B cell (primary cell): ENCODE measurements at regions not wholly inside any gene's neighbourhood (a gene's known extent, or its start where the extent isn't known, plus 50 kb on each side); places are given as distances from the start of the nearest gene placed in this dataset.

ENCODE experiments used
- ATAC-seq: fragments of 200-7000 bp; cut with Tn5 transposase; one replicate; pipeline ENCODE4 v1.10.0; 2021; ENCODE audit warnings: low read depth, mild to moderate bottlenecking, moderate number of reproducible peaks, moderate library complexity
- CTCF ChIA-PET: fragments of 350-600 bp; sonication (Branson Sonifier 250); formaldehyde crosslinking; loops from one replicate; lab custom pipeline; 2021; ENCODE audit warnings: antibody characterized with exemption, inconsistent platforms; lab: Charles Lee
- POLR2A ChIA-PET: fragments of 350-600 bp; sonication (Branson Sonifier 250); formaldehyde crosslinking; loops from one replicate; lab custom pipeline; 2021; ENCODE audit warnings: antibody characterized with exemption; lab: Charles Lee
- DNase-seq: peaks from one replicate; pipeline ENCODE4 v3.0.0; 2013
- H2AFZ ChIP-seq: 2 replicates; pipeline ENCODE4 v1.6.1; 2012; ENCODE audit warnings: mild to moderate bottlenecking, low read depth, low read length; ENCODE audit not compliant: insufficient read depth, poor library complexity, severe bottlenecking
- H3K27ac ChIP-seq, 2 donors: 1 replicate in 1 of 2; 2 replicates in 1 of 2; pipeline ENCODE4 v1.5.1; 2012 to 2013; ENCODE audit warnings: low read length in 2 of 2, mild to moderate bottlenecking in 2 of 2, moderate library complexity in 1 of 2
- H3K27me3 ChIP-seq, 4 experiments: fragments of 200-600 bp in 1 of 4; sonication (generic) in 1 of 4; replicated peaks in 1 of 4; 1 replicate in 2 of 4; 2 replicates in 2 of 4; pipeline versions ENCODE4 v1.6.1 to v1.7.0; 2013 to 2016; ENCODE audit warnings: low read length in 3 of 4, mild to moderate bottlenecking in 2 of 4, mixed read lengths in 1 of 4, moderate library complexity in 1 of 4; ENCODE audit not compliant: insufficient read depth in 4 of 4, control insufficient read depth in 3 of 4; ENCODE audit errors: control extremely low read depth in 1 of 4
- H3K36me3 ChIP-seq, 2 experiments: replicated peaks in 1 of 2; 1 replicate in 1 of 2; 2 replicates in 1 of 2; pipeline versions ENCODE4 v1.6.1 to v1.7.1; 2013; ENCODE audit warnings: low read length in 1 of 2; ENCODE audit not compliant: insufficient read depth in 2 of 2, control insufficient read depth in 1 of 2; ENCODE audit errors: control extremely low read depth in 1 of 2, extremely low read depth in 1 of 2
- H3K4me1 ChIP-seq, 2 donors: fragments of 200-600 bp in 1 of 2; sonication (generic) in 1 of 2; 1 replicate in 1 of 2; 2 replicates in 1 of 2; pipeline versions ENCODE4 v1.5.1 to v1.6.1; 2013 to 2017; ENCODE audit warnings: low read length in 2 of 2; ENCODE audit not compliant: control insufficient read depth in 2 of 2, insufficient read depth in 2 of 2
- H3K4me2 ChIP-seq: replicated peaks from 2 replicates; pipeline ENCODE3; 2012; ENCODE audit warnings: mild to moderate bottlenecking, low read depth, low read length; ENCODE audit not compliant: poor library complexity, severe bottlenecking
- H3K4me3 ChIP-seq, 5 experiments: fragments of 200-600 bp in 1 of 5; sonication (generic) in 1 of 5; 1 replicate in 3 of 5; 2 replicates in 2 of 5; pipeline versions ENCODE4 v1.5.1 to v1.7.0; 2011 to 2016; ENCODE audit warnings: low read length in 4 of 5, mild to moderate bottlenecking in 4 of 5, low read depth in 2 of 5, control low read depth in 1 of 5, moderate library complexity in 1 of 5; ENCODE audit not compliant: insufficient read depth in 1 of 5; ENCODE audit errors: control extremely low read depth in 1 of 5, extremely low read depth in 1 of 5
- H3K79me2 ChIP-seq: fragments of 200-600 bp; sonication (generic); one replicate; pipeline ENCODE4 v1.6.0; 2016; ENCODE audit warnings: low read length; ENCODE audit not compliant: control insufficient read depth, insufficient read depth
- H3K9ac ChIP-seq: fragments of 200-600 bp; sonication (generic); 2 replicates; pipeline ENCODE4 v1.6.1; 2017; ENCODE audit warnings: mild to moderate bottlenecking, low read length, moderate library complexity
- H3K9me3 ChIP-seq, 3 donors: one replicate each; pipeline versions ENCODE4 v1.6.1 to v1.7.1; 2013; ENCODE audit warnings: low read length in 2 of 3; ENCODE audit not compliant: control insufficient read depth in 2 of 3, insufficient read depth in 1 of 3; ENCODE audit errors: control extremely low read depth in 1 of 3
- H4K20me1 ChIP-seq: 2 replicates; pipeline ENCODE4 v1.6.0; 2012; ENCODE audit warnings: mild to moderate bottlenecking, low read length; ENCODE audit not compliant: insufficient read depth, control insufficient read depth, poor library complexity, severe bottlenecking
- H3K27ac Mint-ChIP-seq: one replicate; pipeline ENCODE4 v1.8.0; 2021; ENCODE audit warnings: mixed read lengths
- H3K27me3 Mint-ChIP-seq: one replicate; pipeline ENCODE4 v1.8.0; 2021; ENCODE audit warnings: mixed read lengths
- H3K4me1 Mint-ChIP-seq: one replicate; pipeline ENCODE4 v1.8.0; 2021; ENCODE audit warnings: mixed read lengths
- H3K4me3 Mint-ChIP-seq: one replicate; pipeline ENCODE4 v1.8.0; 2021; ENCODE audit warnings: mixed read lengths
- H3K9me3 Mint-ChIP-seq: one replicate; pipeline ENCODE4 v1.8.0; 2022; ENCODE audit warnings: mixed read lengths; ENCODE audit not compliant: insufficient read depth
- EZH2 ChIP-seq: IDR thresholded peaks from 2 replicates; pipeline ENCODE4 v1.6.1; 2012; ENCODE audit warnings: borderline replicate concordance, low read depth, mild to moderate bottlenecking, moderate library complexity, low read length; ENCODE audit not compliant: insufficient read depth, poor library complexity, severe bottlenecking
- WGBS: methylation state at CpG from one replicate; pipeline ENCODE4 v1.1.5; 2013; ENCODE audit warnings: missing lambda C conversion rate; ENCODE audit not compliant: insufficient coverage; 5-methylcytosine and 5-hydroxymethylcytosine counted together
- intact Hi-C: fragments of 100-400 bp; cut with micrococcal nuclease; formaldehyde crosslinking; loops from one replicate; pipeline ENCODE4 v1.10.0; 2022
- TF ChIP-seq, protein P1 (sequence below): fragments of 200-600 bp; IDR thresholded peaks from one replicate; pipeline ENCODE4 v1.8.0; 2022; ENCODE audit warnings: antibody characterized with exemption, mild to moderate bottlenecking

DNA sequence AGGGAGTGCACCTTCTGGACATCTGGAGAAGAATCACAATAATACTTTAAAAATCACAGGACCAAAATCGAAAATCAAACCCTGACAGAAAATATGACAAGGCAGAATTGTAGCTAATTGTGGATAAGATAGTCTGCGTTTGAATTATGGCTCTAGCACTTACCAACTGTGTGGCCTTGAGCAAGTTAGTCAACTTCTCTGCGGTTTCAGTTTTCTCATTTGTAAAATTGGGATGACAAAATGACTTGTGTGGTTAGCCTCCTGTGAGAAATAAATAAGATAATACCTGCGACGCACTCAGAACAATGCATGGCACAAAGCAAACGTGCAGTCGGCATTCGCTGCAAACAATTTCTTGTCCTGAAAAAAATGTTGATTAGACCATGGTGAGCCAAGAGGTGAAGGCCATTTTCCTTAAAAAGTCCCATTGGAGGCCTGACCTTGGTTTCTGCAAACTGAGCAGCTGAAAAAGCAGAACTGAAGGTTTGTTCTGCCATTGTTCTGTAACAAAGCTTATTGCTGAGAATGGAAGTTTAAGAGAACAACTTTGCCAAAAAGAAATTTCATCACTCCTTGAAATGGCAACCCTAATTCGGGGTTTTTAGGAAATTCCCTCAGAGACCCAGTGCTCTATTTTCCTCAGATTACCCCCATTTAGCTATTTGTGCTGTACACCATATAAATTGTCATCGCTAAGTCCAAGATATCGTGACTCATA, 266.3 kb downstream of the ERMARD start:
- Mint-ChIP-seq H3K4me3 (no peak overlapping the region), H3K27ac (no peak overlapping the region), H3K9me3 (no peaks in the 10 kb centered on the region), H3K27me3 (peaks cover 37% of the 10 kb centered on the region), H3K4me1 (no peaks in the 10 kb centered on the region)
- peaks cover 0 to 7% (median 3%) of the 10 kb centered on the region in 4 experiments for H3K27me3 ChIP-seq
- no peak overlapping the region for H3K27ac ChIP-seq
- H4K20me1 ChIP-seq, result no peaks in the 10 kb centered on the region
- H2AFZ ChIP-seq, result no peak overlapping the region
- TF ChIP-seq, protein P1, sequence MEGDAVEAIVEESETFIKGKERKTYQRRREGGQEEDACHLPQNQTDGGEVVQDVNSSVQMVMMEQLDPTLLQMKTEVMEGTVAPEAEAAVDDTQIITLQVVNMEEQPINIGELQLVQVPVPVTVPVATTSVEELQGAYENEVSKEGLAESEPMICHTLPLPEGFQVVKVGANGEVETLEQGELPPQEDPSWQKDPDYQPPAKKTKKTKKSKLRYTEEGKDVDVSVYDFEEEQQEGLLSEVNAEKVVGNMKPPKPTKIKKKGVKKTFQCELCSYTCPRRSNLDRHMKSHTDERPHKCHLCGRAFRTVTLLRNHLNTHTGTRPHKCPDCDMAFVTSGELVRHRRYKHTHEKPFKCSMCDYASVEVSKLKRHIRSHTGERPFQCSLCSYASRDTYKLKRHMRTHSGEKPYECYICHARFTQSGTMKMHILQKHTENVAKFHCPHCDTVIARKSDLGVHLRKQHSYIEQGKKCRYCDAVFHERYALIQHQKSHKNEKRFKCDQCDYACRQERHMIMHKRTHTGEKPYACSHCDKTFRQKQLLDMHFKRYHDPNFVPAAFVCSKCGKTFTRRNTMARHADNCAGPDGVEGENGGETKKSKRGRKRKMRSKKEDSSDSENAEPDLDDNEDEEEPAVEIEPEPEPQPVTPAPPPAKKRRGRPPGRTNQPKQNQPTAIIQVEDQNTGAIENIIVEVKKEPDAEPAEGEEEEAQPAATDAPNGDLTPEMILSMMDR, result no peak
- TF ChIP-seq EZH2, result no peak
- ATAC-seq, result no peak
- H3K79me2 ChIP-seq, result no peaks in the 10 kb centered on the region
- H3K4me1 ChIP-seq, result no peaks in the 10 kb centered on the region
- H3K36me3 ChIP-seq, result no peaks in the 10 kb centered on the region
- intact Hi-C loops, result no loop called here
- ChIA-PET CTCF (no interaction called here), POLR2A (no interaction called here)
- no peak overlapping the region for H3K4me3 ChIP-seq
- DNase-seq, result no peak
- no peak overlapping the region for H3K4me2 ChIP-seq
- H3K9me3 ChIP-seq, result no peaks in the 10 kb centered on the region
- 94% methylated on average over 9 of the region's 11 CpGs for WGBS
- H3K9ac ChIP-seq, result no peak overlapping the region

DNA sequence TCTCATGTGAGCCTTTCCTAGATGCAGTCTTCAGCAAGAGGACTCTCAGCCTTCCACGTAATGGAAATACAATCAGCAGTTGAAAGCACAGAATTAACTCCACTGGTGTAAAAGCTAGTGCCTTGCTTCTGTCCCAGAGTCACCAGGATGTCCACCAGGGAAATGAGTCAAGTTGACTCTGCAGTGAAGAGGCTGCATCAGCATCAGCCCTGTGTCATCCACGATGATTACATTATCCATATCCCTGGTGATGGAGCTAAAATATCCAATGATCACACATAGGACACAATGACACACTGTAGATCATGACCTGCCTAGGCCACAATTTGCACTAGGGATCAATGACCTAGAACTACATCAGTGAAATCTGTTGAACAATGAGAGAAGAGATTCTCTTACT, 262.4 kb downstream of the ERMARD start:
- no peak overlapping the region for H3K27ac Mint-ChIP-seq
- TF ChIP-seq, protein P1, result no peak
- no peak for TF ChIP-seq EZH2
- no peak overlapping the region for H3K4me3 Mint-ChIP-seq
- POLR2A ChIA-PET, result no interaction called here
- intact Hi-C loops, result no loop called here
- H3K4me1 Mint-ChIP-seq, result no peaks in the 10 kb centered on the region
- peaks cover 0 to 7% (median 2%) of the 10 kb centered on the region in 4 experiments for H3K27me3 ChIP-seq
- peaks cover 48% of the 10 kb centered on the region for H3K27me3 Mint-ChIP-seq
- H3K9me3 ChIP-seq, result peaks cover 0 to 3% (median 0%) of the 10 kb centered on the region in 3 donors
- ATAC-seq (no peak), DNase-seq (no peak)
- H3K27ac ChIP-seq, result no peak overlapping the region
- H3K79me2 ChIP-seq, result no peaks in the 10 kb centered on the region
- H3K9me3 Mint-ChIP-seq, result no peaks in the 10 kb centered on the region
- no peaks in the 10 kb centered on the region for H3K36me3 ChIP-seq
- no peaks in the 10 kb centered on the region for H4K20me1 ChIP-seq
- 91% methylated on average over 2 of the region's 2 CpGs for WGBS
- H3K4me3 ChIP-seq, result no peak overlapping the region
- H3K9ac ChIP-seq, result no peak overlapping the region
- no peaks in the 10 kb centered on the region for H3K4me1 ChIP-seq
- no peak overlapping the region for H2AFZ ChIP-seq
- CTCF ChIA-PET, result no interaction called here
- no peak overlapping the region for H3K4me2 ChIP-seq
